Gastrocnemius medialis (tissue), 4 donors: ENCODE measurements at regions not wholly inside any gene's neighbourhood (a gene's known extent, or its start where the extent isn't known, plus 50 kb on each side); places are given as distances from the start of the nearest gene placed in this dataset.

Experiments
- POLR2A ChIP-seq, 2 donors: fragments of 450-650 bp; IDR thresholded peaks; one replicate each; pipeline ENCODE4 v1.6.1; 2017; ENCODE audit warnings: antibody characterized with exemption in 2 of 2, mild to moderate bottlenecking in 2 of 2, moderate library complexity in 2 of 2
- TF ChIP-seq, protein P1 (sequence below), 5 experiments: fragments of 450-650 bp in 3 of 5; fragments of 200-600 bp in 2 of 5; sonication (generic) in 2 of 5; IDR thresholded peaks in 4 of 5; conservative IDR thresholded peaks in 1 of 5; 1 replicate in 4 of 5; 2 replicates in 1 of 5; pipeline ENCODE4 v1.5.1; 2016 to 2019; ENCODE audit warnings: antibody characterized with exemption in 5 of 5, mild to moderate bottlenecking in 3 of 5, moderate library complexity in 3 of 5

DNA sequence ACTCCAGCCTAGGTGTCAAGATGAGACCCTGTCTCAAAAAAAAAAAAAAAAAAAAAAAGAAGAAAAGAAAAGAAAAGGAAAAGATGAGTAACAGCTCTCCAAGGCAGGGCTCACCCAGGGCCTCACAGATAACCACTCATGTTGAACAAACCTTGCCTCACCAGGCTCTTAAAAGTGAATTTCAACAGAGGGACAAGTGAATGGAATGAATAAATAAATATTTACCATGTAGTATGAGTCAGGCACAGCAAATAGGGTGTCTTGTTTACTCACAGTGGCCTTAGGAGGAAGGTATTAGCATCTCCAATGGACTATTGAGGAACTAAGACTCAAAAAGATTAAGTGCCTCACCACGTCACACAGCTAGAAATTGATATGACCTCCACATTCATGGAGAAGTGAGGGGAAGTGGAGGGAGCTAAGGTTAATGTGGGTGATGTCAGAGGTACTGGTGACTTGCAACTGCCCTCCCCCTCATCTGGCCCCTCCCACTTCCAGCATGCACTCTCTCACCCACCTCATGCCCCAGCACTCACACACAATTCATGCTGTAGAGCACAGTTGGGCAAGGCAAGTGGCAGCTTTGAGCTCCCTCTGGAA, 255.5 kb downstream of the UACA start:
- TF ChIP-seq, protein P1, sequence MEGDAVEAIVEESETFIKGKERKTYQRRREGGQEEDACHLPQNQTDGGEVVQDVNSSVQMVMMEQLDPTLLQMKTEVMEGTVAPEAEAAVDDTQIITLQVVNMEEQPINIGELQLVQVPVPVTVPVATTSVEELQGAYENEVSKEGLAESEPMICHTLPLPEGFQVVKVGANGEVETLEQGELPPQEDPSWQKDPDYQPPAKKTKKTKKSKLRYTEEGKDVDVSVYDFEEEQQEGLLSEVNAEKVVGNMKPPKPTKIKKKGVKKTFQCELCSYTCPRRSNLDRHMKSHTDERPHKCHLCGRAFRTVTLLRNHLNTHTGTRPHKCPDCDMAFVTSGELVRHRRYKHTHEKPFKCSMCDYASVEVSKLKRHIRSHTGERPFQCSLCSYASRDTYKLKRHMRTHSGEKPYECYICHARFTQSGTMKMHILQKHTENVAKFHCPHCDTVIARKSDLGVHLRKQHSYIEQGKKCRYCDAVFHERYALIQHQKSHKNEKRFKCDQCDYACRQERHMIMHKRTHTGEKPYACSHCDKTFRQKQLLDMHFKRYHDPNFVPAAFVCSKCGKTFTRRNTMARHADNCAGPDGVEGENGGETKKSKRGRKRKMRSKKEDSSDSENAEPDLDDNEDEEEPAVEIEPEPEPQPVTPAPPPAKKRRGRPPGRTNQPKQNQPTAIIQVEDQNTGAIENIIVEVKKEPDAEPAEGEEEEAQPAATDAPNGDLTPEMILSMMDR (IDR thresholded peaks at IDR 0.05 in 4 of 5, conservative IDR thresholded peaks at IDR 0.05 in 1 of 5) = no peak
- no peak for TF ChIP-seq POLR2A (IDR thresholded peaks at IDR 0.05)
